Esophagus (tissue), 2 donors: ENCODE measurements at regions not wholly inside any gene's neighbourhood (a gene's known extent, or its start where the extent isn't known, plus 50 kb on each side); places are given as distances from the start of the nearest gene placed in this dataset.

Experiments
- H3K27ac ChIP-seq, 2 donors: one replicate each; pipeline ENCODE4 v1.5.1; 2013; ENCODE audit warnings: low read depth in 2 of 2, mild to moderate bottlenecking in 2 of 2, inconsistent platforms in 1 of 2, low read length in 1 of 2, moderate library complexity in 1 of 2
- H3K27me3 ChIP-seq, 2 donors: one replicate each; pipeline ENCODE4 v1.6.1; 2013; ENCODE audit warnings: low read length in 2 of 2, control low read depth in 1 of 2, mild to moderate bottlenecking in 1 of 2; ENCODE audit not compliant: insufficient read depth in 2 of 2, control insufficient read depth in 1 of 2
- H3K36me3 ChIP-seq, 2 donors: one replicate each; pipeline ENCODE4 v1.6.1; 2013; ENCODE audit warnings: low read length in 1 of 2; ENCODE audit not compliant: control insufficient read depth in 2 of 2, insufficient read depth in 2 of 2
- H3K4me1 ChIP-seq, 2 donors: one replicate each; pipeline ENCODE4 v1.6.1; 2013; ENCODE audit warnings: low read length in 1 of 2; ENCODE audit not compliant: control insufficient read depth in 2 of 2, insufficient read depth in 2 of 2
- H3K4me3 ChIP-seq, 2 donors: one replicate each; pipeline ENCODE4 v1.5.1; 2013; ENCODE audit warnings: low read length in 2 of 2, mild to moderate bottlenecking in 2 of 2, low read depth in 1 of 2, moderate library complexity in 1 of 2
- H3K9me3 ChIP-seq, 2 donors: one replicate each; pipeline ENCODE4 v1.6.1; 2013; ENCODE audit warnings: mild to moderate bottlenecking in 2 of 2, low read depth in 1 of 2, low read length in 1 of 2, moderate library complexity in 1 of 2; ENCODE audit not compliant: control insufficient read depth in 2 of 2, insufficient read depth in 1 of 2
- WGBS, 2 donors: extraction: QIAGEN DNeasy Blood & Tissue Kit; methylation state at CpG; one replicate each; pipeline ENCODE4 v1.1.7; 2013; 5-methylcytosine and 5-hydroxymethylcytosine counted together
- donor health status: healthy with polysubstance abuse.
- donor health status: Bipolar disorder and iron deficiency.

DNA sequence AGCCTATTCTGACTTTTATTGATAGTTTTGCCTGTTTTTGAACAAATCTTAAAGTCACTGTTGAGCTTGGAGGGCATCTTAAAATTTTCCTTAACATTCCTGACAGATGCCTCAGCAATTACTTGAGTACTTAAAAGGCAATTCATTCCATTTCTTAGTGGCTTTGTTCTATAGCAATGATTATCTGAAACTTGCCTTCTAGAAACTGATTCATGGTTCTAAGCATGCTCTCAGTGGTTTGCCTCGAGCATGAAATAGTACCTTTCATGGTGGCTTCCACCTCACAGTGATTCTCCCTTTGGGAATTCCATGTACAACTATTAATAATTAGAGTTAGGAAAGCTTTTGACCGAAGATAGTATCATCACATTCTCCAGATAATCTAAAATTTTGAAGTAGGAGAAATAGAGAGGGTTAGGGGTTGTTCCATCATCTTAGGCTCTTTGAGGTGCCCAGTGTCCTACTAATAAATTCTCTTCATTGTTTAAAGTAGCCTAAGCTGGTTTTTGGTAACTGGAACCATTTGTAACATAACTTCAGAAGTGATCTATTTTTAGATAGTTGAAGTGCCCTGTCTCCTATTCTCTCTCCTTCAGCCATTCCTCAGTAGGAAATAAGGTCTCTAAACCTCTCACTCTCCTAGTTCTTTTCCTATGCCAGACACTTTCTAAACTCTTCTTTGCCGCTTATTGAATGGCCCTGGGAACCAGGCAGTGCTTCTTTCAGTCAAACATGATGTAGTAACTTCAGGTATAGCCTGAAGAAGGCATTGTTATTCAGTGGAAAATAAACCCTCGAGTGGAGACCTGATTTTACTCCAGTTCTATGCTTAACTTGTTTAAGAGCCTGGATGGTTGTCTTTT, 156.1 kb downstream of the HAUS1 start:
- WGBS, 2 donors: 81 to 84% methylated on average over 4 of the region's 4 CpGs
- H3K4me3 ChIP-seq: no peak overlapping the region
- H3K4me1 ChIP-seq: peaks cover 0 to 2% of the 10 kb centered on the region in 2 donors
- no peaks in the 10 kb centered on the region for H3K27me3 ChIP-seq
- peaks cover 0 to 4% of the 10 kb centered on the region in 2 donors for H3K36me3 ChIP-seq
- H3K9me3 ChIP-seq: no peaks in the 10 kb centered on the region
- no peak overlapping the region for H3K27ac ChIP-seq

DNA sequence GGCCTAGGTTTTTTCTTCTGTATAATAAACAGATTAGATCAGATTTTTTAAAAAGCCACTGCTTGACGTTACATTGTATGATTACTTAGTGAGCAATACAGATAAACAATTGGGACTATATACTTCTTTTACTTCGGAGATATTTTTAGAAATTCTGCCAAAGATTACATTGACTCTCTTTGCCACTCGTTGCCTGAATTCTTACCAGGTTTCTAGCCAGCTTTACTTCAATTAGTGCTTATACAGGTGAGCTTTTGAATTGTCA, 156.6 kb downstream of the HAUS1 start:
- H3K27ac ChIP-seq: no peak overlapping the region
- 64 to 75% methylated on average over 3 of the region's 3 CpGs for WGBS, 2 donors
- H3K4me3 ChIP-seq: no peak overlapping the region
- no peaks in the 10 kb centered on the region for H3K9me3 ChIP-seq
- peaks cover 0 to 4% of the 10 kb centered on the region in 2 donors for H3K36me3 ChIP-seq
- H3K27me3 ChIP-seq: no peaks in the 10 kb centered on the region
- peaks cover 0 to 2% of the 10 kb centered on the region in 2 donors for H3K4me1 ChIP-seq

DNA sequence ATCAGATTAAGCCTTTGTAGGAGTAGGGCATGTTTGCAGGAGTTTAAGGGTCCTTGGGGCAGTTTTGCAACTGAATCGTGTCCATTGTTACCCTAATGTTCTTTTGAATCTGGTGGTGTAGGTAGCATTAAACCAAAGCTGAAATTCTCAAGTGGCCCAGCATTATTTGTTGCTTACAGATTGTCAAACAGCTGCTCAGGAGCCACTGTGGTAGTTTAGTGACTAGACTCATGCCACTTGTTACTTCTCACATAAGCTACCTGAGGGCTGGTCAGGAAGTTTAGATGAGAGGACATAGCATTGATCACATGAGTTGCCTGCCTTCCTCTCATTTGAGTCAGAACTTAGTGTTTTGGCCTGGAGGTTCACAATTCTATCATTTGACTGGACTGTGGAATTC, 157.6 kb downstream of the HAUS1 start:
- WGBS, 2 donors: 90 to 94% methylated on average over 1 of the region's 1 CpG
- no peaks in the 10 kb centered on the region for H3K27me3 ChIP-seq

DNA sequence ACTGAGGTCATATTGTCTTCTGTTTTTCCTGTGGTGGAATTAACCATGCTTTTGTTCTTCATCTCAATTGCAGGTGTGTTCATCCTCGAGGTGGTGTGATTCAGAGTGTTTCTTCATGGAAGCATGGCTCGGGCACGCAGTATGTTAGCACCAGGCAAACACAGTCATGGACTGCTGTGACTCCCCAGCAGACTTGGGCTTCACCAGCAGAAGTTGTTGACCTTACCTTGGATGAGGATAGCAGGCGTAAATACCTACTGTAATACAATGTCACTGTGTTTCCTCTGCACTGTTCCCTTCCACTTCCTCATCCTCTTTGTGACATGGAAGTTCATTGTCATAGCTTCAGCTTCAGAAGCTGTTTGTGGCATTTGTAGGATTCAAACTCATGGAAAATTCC, 158.7 kb downstream of the HAUS1 start:
- 72% methylated on average over 4 of the region's 4 CpGs for WGBS, 2 donors
- Histone ChIP-seq H3K4me1 (peaks cover 0 to 2% of the 10 kb centered on the region in 2 donors), H3K27me3 (no peaks in the 10 kb centered on the region), H3K9me3 (no peaks in the 10 kb centered on the region), H3K27ac (no peak overlapping the region), H3K4me3 (no peak overlapping the region), H3K36me3 (peaks cover 0 to 4% of the 10 kb centered on the region in 2 donors)

More for the DNA sequence above, 157.6 kb downstream of the HAUS1 start:
- H3K4me3 ChIP-seq: no peak overlapping the region
- no peak overlapping the region for H3K27ac ChIP-seq
- no peaks in the 10 kb centered on the region for H3K9me3 ChIP-seq
- peaks cover 0 to 2% of the 10 kb centered on the region in 2 donors for H3K4me1 ChIP-seq
- H3K36me3 ChIP-seq: peaks cover 0 to 4% of the 10 kb centered on the region in 2 donors

DNA sequence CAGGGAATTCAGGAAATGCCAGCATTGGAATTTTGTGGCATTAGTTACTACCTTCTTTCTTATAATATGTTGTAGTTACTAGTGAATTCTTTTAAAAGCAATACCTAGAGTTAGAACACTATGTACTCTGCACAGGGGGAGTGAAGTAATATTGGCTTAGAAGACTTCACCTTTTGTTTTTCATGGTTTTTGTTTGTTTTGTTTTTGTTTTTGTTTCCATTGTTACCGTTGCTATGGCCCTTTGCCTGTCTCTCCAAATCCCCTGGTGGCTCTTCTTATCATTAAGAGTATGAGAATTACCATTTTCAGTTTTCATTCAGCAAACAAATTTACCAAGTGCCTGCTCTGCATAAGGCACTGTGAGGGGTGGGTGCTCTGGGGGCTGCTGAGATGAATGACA, 160.1 kb downstream of the HAUS1 start:
- WGBS, 2 donors: 23 to 33% methylated on average over 1 of the region's 1 CpG
- Histone ChIP-seq H3K27ac (no peak overlapping the region), H3K4me1 (peaks cover 0 to 2% of the 10 kb centered on the region in 2 donors), H3K4me3 (no peak overlapping the region), H3K9me3 (no peaks in the 10 kb centered on the region), H3K27me3 (no peaks in the 10 kb centered on the region), H3K36me3 (peaks cover 3 to 6% of the 10 kb centered on the region in 2 donors)

DNA sequence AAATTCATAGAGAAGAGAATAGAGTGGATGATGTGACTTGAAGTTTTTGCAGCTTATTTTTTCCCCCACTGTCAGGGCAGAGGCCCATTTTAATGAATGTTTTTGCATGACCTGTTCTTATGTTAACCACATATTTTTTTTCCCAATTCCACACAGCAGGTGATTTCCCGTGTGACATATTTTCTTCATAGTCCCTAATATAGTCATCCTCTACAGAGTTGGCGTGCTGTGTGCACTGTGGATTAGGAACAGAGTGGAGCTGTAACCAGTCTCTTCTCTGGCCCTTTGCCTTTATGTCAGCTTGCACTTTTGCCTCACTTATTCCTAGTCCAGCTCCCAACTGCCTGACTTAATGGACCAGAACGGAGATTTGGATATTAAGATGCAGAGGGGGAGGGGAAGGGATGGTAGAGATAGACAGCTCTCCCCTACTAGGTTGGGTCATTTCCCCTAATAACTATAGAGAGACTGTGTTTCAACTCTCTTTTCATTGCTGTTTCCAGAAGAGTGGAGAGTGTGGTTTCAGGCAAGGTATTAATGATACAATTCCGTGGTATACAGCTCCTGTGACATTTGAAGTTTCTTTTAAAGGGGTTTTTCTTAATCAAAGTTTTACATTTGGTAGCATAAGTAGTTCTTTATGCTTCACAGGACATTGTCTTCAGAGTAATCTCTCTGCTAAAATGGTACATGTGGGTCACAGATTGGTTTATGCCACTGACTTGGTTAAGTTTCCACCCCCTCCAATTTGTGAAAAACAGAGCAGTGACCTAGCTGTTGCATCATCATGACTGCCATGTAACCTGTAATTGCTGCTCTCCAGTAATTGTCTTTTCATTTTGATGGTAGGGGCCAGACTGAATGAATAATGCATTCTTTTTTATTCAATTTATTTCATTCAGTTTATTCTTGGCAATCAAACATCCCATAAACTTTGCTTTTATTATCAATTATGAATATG, 161.3 kb downstream of the HAUS1 start:
- H3K9me3 ChIP-seq: no peaks in the 10 kb centered on the region
- H3K27ac ChIP-seq: no peak overlapping the region
- WGBS, 2 donors: 84 to 93% methylated on average over 4 of the region's 4 CpGs
- H3K27me3 ChIP-seq: no peaks in the 10 kb centered on the region
- peaks cover 0 to 2% of the 10 kb centered on the region in 2 donors for H3K4me1 ChIP-seq
- peaks cover 3 to 6% of the 10 kb centered on the region in 2 donors for H3K36me3 ChIP-seq
- H3K4me3 ChIP-seq: no peak overlapping the region

DNA sequence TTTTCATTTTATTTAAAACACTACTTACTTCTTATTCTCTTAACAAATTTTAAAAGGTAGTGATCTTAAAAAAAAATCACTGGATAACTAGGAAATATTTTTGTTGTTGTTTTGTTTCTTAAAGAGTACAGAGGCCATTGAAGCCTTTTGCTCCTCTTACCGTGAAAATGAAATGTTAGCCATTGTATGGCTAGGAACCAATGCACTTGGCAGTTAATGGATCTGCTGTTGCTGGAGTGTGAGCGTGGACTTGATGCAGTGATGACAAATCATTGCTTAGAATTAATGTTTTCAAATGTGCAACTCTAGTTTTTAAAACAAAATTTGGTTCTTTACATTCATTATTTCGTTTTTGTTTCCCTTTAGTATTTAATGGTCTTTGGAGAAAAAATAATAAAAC, 162.3 kb downstream of the HAUS1 start:
- Histone ChIP-seq H3K36me3 (peaks cover 3 to 6% of the 10 kb centered on the region in 2 donors), H3K27ac (no peak overlapping the region), H3K9me3 (no peaks in the 10 kb centered on the region), H3K27me3 (no peaks in the 10 kb centered on the region), H3K4me3 (no peak overlapping the region), H3K4me1 (peaks cover 0 to 2% of the 10 kb centered on the region in 2 donors)
- 81 to 86% methylated on average over 3 of the region's 3 CpGs for WGBS, 2 donors

DNA sequence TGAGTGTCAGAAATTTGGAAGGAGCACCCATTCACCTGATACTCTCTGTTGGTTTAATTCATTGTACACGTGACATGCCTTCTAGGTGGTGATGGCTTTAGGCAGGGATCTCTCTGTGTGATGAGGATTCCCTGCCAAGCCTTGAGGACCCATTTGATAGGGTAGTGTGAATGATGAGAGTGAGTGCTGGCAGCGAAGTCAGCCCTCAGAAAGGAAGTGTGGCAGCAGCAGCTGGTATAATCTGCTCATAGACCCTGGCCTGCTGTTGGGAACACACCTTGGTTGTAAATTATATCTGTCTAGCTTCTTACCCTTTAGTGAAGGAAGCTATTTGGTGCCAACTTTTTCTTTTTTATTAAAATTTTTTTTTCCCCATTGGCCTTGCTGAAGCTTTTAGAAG, 164.5 kb downstream of the HAUS1 start:
- no peak overlapping the region for H3K4me3 ChIP-seq
- no peaks in the 10 kb centered on the region for H3K4me1 ChIP-seq
- peaks cover 2 to 3% of the 10 kb centered on the region in 2 donors for H3K36me3 ChIP-seq
- WGBS, 2 donors: 78 to 88% methylated on average over 2 of the region's 2 CpGs
- H3K27me3 ChIP-seq: no peaks in the 10 kb centered on the region
- H3K27ac ChIP-seq: no peak overlapping the region
- no peaks in the 10 kb centered on the region for H3K9me3 ChIP-seq

DNA sequence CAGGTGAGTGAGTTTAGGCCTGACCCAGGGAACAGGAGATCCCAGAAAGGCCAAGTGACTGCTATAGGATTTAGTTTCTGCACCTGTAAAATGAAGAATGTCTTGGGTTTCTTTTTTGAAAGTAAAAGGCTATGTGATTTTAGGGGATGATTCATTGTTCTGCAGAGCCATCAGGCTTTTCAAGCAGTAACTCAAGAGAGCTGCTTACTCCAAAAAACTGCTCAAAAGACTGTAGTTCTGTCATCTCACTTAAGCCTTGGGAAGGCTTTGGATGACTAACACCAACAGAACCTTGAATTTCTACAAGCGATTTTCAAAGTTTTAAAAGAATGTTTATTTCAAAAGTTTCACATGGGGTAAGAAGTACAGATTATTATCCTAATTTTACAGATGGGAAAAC, 165.1 kb downstream of the HAUS1 start:
- 86 to 90% methylated on average over 1 of the region's 1 CpG for WGBS, 2 donors
- H3K4me1 ChIP-seq: no peaks in the 10 kb centered on the region
- H3K36me3 ChIP-seq: peaks cover 2 to 3% of the 10 kb centered on the region in 2 donors
- H3K9me3 ChIP-seq: no peaks in the 10 kb centered on the region
- H3K27me3 ChIP-seq: no peaks in the 10 kb centered on the region
- no peak overlapping the region for H3K4me3 ChIP-seq
- no peak overlapping the region for H3K27ac ChIP-seq
